Ishikawa (cell line): ENCODE measurements at regions not wholly inside any gene's neighbourhood (a gene's known extent, or its start where the extent isn't known, plus 50 kb on each side); places are given as distances from the start of the nearest gene placed in this dataset.

Source experiments
- CEBPB ChIP-seq: IDR thresholded peaks from 2 replicates; pipeline ENCODE4 v1.6.1; 2012
- CREB1 ChIP-seq: IDR thresholded peaks from 2 replicates; pipeline ENCODE4 v1.6.1; 2012; ENCODE audit warnings: low read depth
- EP300 ChIP-seq: IDR thresholded peaks from 2 replicates; pipeline ENCODE4 v1.6.1; 2012; ENCODE audit warnings: borderline replicate concordance
- NFIC ChIP-seq: IDR thresholded peaks from 2 replicates; pipeline ENCODE4 v1.6.1; 2012
- RAD21 ChIP-seq: IDR thresholded peaks from 2 replicates; pipeline ENCODE4 v1.6.1; 2012; ENCODE audit warnings: low read depth
- TEAD4 ChIP-seq: IDR thresholded peaks from 2 replicates; pipeline ENCODE4 v1.6.1; 2012
- TF ChIP-seq, protein P1 (sequence below): IDR thresholded peaks from 2 replicates; pipeline ENCODE4 v1.6.1; 2012; ENCODE audit warnings: low read depth, mild to moderate bottlenecking
- TF ChIP-seq, protein P2 (sequence below): IDR thresholded peaks from 2 replicates; pipeline ENCODE4 v1.6.1; 2012

DNA sequence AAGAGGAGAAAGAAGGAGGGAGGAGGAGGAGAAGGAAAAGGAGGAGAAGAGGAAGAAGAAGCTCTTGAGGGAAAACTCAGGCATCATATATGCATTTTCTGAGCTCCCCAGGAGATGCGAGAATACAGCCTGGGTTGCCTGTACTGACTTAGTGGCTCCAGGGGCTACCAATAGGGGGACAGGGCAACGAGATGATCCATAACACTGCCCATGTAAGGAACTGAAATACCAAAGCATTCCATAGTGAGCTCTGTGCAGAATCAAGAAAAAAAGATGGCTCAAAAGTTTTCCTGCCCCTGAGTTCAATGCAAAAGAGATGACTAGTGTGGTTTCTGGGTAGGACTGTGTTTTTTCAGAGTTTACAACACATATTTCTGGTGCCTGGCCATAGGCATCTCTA lies 258.7 kb downstream of the ALDH8A1 start:
- TF ChIP-seq, protein P1, sequence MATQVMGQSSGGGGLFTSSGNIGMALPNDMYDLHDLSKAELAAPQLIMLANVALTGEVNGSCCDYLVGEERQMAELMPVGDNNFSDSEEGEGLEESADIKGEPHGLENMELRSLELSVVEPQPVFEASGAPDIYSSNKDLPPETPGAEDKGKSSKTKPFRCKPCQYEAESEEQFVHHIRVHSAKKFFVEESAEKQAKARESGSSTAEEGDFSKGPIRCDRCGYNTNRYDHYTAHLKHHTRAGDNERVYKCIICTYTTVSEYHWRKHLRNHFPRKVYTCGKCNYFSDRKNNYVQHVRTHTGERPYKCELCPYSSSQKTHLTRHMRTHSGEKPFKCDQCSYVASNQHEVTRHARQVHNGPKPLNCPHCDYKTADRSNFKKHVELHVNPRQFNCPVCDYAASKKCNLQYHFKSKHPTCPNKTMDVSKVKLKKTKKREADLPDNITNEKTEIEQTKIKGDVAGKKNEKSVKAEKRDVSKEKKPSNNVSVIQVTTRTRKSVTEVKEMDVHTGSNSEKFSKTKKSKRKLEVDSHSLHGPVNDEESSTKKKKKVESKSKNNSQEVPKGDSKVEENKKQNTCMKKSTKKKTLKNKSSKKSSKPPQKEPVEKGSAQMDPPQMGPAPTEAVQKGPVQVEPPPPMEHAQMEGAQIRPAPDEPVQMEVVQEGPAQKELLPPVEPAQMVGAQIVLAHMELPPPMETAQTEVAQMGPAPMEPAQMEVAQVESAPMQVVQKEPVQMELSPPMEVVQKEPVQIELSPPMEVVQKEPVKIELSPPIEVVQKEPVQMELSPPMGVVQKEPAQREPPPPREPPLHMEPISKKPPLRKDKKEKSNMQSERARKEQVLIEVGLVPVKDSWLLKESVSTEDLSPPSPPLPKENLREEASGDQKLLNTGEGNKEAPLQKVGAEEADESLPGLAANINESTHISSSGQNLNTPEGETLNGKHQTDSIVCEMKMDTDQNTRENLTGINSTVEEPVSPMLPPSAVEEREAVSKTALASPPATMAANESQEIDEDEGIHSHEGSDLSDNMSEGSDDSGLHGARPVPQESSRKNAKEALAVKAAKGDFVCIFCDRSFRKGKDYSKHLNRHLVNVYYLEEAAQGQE = no peak
- TF ChIP-seq NFIC = no peak
- no peak for TF ChIP-seq CEBPB
- TF ChIP-seq CREB1 = no peak
- TF ChIP-seq EP300 = no peak
- TF ChIP-seq, protein P2, sequence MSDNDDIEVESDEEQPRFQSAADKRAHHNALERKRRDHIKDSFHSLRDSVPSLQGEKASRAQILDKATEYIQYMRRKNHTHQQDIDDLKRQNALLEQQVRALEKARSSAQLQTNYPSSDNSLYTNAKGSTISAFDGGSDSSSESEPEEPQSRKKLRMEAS = no peak
- TF ChIP-seq TEAD4 = no peak
- no peak for TF ChIP-seq RAD21
